OCI-LY3 (cell line): ENCODE measurements at regions not wholly inside any gene's neighbourhood (a gene's known extent, or its start where the extent isn't known, plus 50 kb on each side); places are given as distances from the start of the nearest gene placed in this dataset.

Source experiments
- EZH2phosphoT487 ChIP-seq: fragments of 200-600 bp; shearing (Covaris generic); IDR thresholded peaks from 2 replicates; pipeline ENCODE4 v1.6.1; 2018; ENCODE audit warnings: antibody characterized with exemption, mixed run types, low read depth
- TF ChIP-seq, protein P1 (sequence below): fragments of 200-600, 300-600 bp; sonication (generic); IDR thresholded peaks from 2 replicates; pipeline ENCODE4 v1.5.1; 2014; ENCODE audit warnings: antibody characterized with exemption, low read length, low read depth

DNA sequence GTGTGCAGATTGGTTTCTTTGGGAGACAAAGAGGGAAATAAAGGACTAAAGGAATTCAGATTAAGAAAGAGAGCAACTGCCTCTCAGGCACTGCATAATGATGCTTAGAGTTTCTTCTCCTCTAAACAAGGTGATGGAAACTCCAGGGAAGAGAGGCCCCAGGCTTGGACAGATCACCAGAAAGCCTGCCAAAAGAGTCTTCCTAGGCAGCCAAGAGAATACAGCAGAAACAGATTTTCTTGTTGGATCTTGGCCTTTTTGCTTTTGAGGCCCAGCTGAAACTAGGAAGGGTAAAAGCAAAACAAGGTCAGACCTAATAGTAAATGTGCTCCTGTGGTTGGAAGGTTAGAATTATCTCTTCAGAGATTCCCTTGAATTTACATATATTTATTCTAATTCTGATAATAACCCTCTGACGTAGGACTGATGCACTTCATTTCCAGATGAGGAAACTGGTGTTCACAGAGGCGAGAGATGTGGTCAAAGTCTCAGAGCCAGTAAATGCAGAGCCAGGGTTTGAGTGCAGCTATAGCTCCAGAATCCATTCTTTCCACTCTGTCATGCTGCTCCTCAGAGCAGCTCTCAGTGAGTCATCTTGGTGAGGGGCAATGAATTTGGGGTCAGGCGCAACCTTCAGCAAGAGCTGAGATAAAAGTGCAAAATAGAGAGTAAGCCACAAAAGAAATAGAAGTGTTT, 142.3 kb upstream of the FBXO11 start:
- TF ChIP-seq, protein P1, sequence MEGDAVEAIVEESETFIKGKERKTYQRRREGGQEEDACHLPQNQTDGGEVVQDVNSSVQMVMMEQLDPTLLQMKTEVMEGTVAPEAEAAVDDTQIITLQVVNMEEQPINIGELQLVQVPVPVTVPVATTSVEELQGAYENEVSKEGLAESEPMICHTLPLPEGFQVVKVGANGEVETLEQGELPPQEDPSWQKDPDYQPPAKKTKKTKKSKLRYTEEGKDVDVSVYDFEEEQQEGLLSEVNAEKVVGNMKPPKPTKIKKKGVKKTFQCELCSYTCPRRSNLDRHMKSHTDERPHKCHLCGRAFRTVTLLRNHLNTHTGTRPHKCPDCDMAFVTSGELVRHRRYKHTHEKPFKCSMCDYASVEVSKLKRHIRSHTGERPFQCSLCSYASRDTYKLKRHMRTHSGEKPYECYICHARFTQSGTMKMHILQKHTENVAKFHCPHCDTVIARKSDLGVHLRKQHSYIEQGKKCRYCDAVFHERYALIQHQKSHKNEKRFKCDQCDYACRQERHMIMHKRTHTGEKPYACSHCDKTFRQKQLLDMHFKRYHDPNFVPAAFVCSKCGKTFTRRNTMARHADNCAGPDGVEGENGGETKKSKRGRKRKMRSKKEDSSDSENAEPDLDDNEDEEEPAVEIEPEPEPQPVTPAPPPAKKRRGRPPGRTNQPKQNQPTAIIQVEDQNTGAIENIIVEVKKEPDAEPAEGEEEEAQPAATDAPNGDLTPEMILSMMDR: no peak
- no peak for TF ChIP-seq EZH2phosphoT487
